Right cardiac atrium (tissue), 5 donors: ENCODE measurements at regions not wholly inside any gene's neighbourhood (a gene's known extent, or its start where the extent isn't known, plus 50 kb on each side); places are given as distances from the start of the nearest gene placed in this dataset.
A peak's percentile ranks its signal among the peaks of the same experiment; 100 is the strongest.

Experiments used
- ATAC-seq, 2 donors: fragments of 200-7000 bp; cut with Tn5 transposase; one replicate each; pipeline versions ENCODE4 v1.8.0 to v1.9.1; 2020; ENCODE audit warnings: moderate library complexity in 2 of 2, mild to moderate bottlenecking in 1 of 2
- DNase-seq, 3 donors: peaks; one replicate each; pipeline ENCODE4 v3.0.0-alpha.2; 2020
- H3K27ac ChIP-seq: one replicate; pipeline ENCODE4 v1.5.1; 2013; ENCODE audit warnings: mild to moderate bottlenecking, low read length, control low read depth, moderate library complexity
- H3K27me3 ChIP-seq: one replicate; pipeline ENCODE4 v1.6.1; 2013; ENCODE audit not compliant: control insufficient read depth, insufficient read depth
- H3K4me1 ChIP-seq: one replicate; pipeline ENCODE4 v1.6.1; 2013; ENCODE audit warnings: low read length; ENCODE audit not compliant: control insufficient read depth, insufficient read depth
- H3K4me3 ChIP-seq: one replicate; pipeline ENCODE4 v1.5.1; 2013; ENCODE audit warnings: low read length, control low read depth
- H3K9me3 ChIP-seq: one replicate; pipeline ENCODE4 v1.6.1; 2013; ENCODE audit warnings: low read length; ENCODE audit not compliant: control insufficient read depth
- WGBS: extraction: QIAGEN DNeasy Blood & Tissue Kit; methylation state at CpG from one replicate; pipeline ENCODE4 v1.1.7; 2013; 5-methylcytosine and 5-hydroxymethylcytosine counted together
- intact Hi-C, 4 donors: fragments of 100-400 bp; cut with DNase I; formaldehyde crosslinking; loops; one replicate each; pipeline versions ENCODE4 v1.11.0 to v1.14.0; 2022 to 2023
- donor health status: healthy with polysubstance abuse.
- donor health status: DM: no; HTN: yes; CAD: no.
- donor health status: DM: no; HTN: no; CAD: no.
- donor health status: DM: no; HTN: yes; CAD: no; lungs with severe emphysema.
- donor health status: DM: yes; HTN: yes; CAD: no.

DNA sequence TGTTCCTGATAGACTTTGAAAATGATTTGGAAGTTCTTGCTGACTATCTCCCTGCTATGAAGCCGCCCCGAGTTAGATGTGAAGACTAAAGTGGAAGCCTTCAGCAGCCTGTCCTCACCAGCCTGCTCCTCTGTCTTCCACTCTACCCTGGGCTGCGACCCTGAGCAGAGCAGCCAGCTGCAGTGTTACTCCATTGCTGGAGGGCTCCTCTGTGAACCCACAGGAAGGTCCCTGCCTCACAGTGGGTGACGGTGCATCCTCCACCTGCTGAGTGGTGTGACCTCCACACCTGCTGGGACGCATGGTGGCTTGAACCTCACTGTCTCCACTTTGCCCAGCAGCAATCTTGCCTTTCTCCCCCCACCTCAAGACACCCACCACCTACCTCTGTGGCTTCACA is 116.4 kb downstream of the IRS2 start:
- DNase-seq (no peak), ATAC-seq (no peak)
- 75% methylated on average over 5 of the region's 5 CpGs for WGBS
- Histone ChIP-seq H3K27me3 (no peaks in the 10 kb centered on the region), H3K9me3 (no peaks in the 10 kb centered on the region), H3K27ac (no peak overlapping the region), H3K4me1 (no peaks in the 10 kb centered on the region), H3K4me3 (no peak overlapping the region)
- intact Hi-C loops: no loop called here

DNA sequence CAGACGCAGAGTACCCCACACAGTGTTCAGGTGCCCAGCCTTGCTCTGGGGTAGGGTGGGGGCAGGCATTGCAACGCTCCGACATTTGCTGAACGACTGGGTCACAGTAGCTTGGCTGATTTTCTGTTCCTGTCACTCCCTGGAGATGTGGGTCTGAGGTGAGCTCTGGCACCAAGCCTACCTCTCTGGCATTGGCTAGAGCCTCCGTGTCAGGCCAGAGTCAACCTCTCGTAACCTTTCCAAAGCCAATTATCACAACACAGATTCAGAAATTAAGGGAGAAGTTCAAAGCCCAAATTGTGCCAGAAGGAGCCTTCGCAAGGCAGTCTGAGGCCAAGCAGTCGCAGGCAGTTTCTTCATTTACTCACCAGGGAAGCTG is 117.2 kb downstream of the IRS2 start:
- no peaks in the 10 kb centered on the region for H3K27me3 ChIP-seq
- no peaks in the 10 kb centered on the region for H3K4me1 ChIP-seq

DNA sequence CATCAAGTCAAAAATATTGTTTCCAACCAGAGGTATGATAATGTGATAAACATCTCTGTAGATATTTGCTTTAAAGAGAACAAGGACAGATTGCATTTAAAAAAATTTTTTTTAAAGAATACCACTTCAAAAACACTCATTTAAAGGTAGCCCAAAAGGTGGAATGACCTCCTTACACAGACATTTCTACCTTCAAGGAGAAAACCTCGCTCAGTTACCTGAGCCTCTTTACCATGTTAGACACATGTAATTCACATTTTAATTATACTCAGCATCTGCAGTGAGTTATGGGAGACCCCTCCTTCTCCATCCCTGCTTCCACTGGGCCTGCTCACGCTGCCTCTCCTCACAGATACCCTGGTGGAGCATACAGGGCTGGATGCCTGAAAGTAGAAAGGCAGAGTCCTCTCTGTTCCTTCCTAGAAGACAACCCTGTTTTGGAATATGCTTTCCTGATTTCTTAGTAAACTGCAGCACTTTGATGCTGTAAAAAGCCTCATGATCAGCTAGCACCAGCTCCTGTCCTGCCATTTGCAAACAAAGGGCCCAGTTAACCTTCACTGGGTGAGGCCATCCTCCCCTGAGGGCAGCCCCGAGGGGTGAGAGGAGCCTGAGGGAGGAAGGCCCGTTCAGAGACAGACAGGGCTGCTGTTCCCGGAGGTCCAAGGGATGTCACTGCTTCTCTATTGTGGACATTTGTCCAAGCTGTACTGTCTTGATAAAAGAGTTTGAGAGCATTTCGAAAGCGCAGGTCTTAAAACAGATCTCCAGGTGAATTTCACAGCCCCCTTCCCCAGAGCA is 117.8 kb downstream of the IRS2 start:
- H3K27ac ChIP-seq: no peak overlapping the region
- DNase-seq (no peak), ATAC-seq (peak in 1 of 2 donors; percentile 25)
- H3K4me1 ChIP-seq: no peaks in the 10 kb centered on the region
- no peak overlapping the region for H3K4me3 ChIP-seq
- intact Hi-C loops: no loop called here
- H3K9me3 ChIP-seq: no peaks in the 10 kb centered on the region
- WGBS: 88% methylated on average over 7 of the region's 7 CpGs
- H3K27me3 ChIP-seq: no peaks in the 10 kb centered on the region

More for the DNA sequence above, 117.2 kb downstream of the IRS2 start:
- intact Hi-C loops: no loop called here
- H3K27ac ChIP-seq: no peak overlapping the region
- no peak overlapping the region for H3K4me3 ChIP-seq
- H3K9me3 ChIP-seq: no peaks in the 10 kb centered on the region
- DNase-seq (no peak), ATAC-seq (peak; percentile 22 to 36)
- 75% methylated on average over 8 of the region's 8 CpGs for WGBS

DNA sequence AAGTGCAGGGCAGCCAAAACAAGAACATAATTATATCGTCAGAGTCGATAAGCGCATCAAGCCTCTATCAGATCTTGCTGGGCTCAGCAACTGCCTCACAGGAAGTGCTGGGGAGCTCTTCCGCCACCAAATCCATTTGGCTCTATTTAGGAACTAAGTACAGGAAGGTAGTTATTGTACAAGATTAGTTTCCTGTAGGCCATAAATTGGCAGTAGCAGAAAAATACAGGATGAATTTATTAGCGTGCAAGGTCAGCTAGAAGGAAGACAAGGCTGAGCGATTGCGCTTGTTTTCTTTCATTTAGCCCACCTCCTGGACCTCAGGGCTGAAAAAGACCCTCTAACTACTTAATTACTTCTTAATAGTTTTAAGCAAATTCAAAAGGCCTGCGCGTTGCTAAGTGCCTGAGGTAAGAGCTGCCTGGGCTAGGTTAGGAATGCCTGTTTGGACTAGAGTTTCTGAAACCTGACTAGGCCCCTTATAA is 118.5 kb downstream of the IRS2 start:
- WGBS: 63% methylated on average over 9 of the region's 9 CpGs
- peak in 1 of 2 donors; percentile 60 for ATAC-seq

DNA sequence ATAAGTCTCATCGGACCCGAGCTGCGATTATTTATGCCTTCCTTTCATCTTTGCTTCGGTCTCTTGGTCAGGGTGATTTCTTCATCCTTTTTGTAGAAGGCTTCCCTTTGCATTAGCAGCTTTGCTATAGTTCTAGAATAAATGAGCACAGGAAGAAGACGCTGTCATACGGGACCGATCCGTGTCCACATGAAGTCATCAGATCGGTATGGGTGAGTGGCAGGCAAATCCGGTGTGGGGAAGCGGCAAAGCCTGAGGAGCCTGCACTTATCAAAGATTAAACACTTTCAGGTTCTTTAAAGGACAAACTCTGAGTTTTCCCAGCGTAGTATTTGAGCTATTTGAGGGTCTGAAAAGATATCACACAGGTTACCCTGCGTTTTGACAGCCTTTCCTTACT is 119.3 kb downstream of the IRS2 start:
- Histone ChIP-seq H3K9me3 (no peaks in the 10 kb centered on the region), H3K27me3 (no peaks in the 10 kb centered on the region), H3K4me1 (no peaks in the 10 kb centered on the region), H3K4me3 (no peak overlapping the region), H3K27ac (no peak overlapping the region)
- WGBS: 34% methylated on average over 13 of the region's 13 CpGs
- DNase-seq (no peak), ATAC-seq (peak; percentile 52 to 75)
- intact Hi-C loops: no loop called here

More for the DNA sequence above, 118.5 kb downstream of the IRS2 start:
- Histone ChIP-seq H3K4me3 (no peak overlapping the region), H3K9me3 (no peaks in the 10 kb centered on the region), H3K4me1 (no peaks in the 10 kb centered on the region), H3K27ac (no peak overlapping the region), H3K27me3 (no peaks in the 10 kb centered on the region)
- no peak for DNase-seq
- intact Hi-C loops: no loop called here

DNA sequence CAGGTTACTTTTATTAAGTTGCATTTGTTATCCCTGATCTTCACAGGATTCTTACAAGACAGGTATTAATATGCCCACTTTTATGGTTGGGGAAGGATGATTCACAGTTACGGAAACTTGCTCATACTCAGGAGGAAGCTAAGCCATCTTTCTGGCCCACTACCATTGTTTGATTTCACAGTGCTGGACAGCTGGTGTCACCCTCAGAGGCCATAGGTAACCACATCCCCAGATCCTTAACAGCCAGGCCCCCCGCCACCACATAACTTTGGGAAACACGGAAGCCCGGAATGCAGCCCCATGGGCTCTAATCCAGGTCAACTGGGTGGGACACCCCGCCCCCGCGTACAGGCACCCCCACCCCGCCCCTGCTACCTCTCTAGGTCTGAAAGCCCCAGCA is 119.7 kb downstream of the IRS2 start:
- no peak for ATAC-seq
- H3K27me3 ChIP-seq: no peaks in the 10 kb centered on the region

DNA sequence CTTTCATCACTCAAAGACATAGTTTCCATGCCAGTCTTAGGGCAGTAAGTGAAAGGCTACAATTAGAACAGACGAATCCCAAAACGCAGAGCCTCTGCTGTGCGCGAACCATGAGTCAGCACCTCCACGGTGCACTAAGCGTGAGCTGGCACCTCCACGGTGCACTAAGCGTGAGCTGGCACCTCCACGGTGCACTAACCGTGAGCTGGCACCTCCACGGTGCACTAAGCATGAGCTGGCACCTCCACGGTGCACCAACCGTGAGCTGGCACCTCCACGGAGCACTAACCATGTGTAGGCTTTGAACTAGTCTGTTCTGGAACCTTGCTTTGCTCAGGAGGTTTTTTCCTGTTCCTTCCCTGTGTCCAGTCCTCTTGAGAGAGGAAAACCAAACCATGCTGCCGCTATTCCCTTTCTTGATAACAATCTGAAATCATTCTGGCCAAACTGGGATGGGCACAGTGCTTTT is 120.6 kb downstream of the IRS2 start:
- Histone ChIP-seq H3K27me3 (no peaks in the 10 kb centered on the region), H3K4me3 (no peak overlapping the region), H3K4me1 (no peaks in the 10 kb centered on the region), H3K9me3 (no peaks in the 10 kb centered on the region), H3K27ac (no peak overlapping the region)
- ATAC-seq (no peak), DNase-seq (no peak)
- 93% methylated on average over 15 of the region's 15 CpGs for WGBS
- intact Hi-C loops: no loop called here

More for the DNA sequence above, 119.7 kb downstream of the IRS2 start:
- no peak overlapping the region for H3K27ac ChIP-seq
- no peak overlapping the region for H3K4me3 ChIP-seq
- H3K9me3 ChIP-seq: no peaks in the 10 kb centered on the region
- intact Hi-C loops: no loop called here
- DNase-seq: no peak
- 71% methylated on average over 8 of the region's 8 CpGs for WGBS
- no peaks in the 10 kb centered on the region for H3K4me1 ChIP-seq

DNA sequence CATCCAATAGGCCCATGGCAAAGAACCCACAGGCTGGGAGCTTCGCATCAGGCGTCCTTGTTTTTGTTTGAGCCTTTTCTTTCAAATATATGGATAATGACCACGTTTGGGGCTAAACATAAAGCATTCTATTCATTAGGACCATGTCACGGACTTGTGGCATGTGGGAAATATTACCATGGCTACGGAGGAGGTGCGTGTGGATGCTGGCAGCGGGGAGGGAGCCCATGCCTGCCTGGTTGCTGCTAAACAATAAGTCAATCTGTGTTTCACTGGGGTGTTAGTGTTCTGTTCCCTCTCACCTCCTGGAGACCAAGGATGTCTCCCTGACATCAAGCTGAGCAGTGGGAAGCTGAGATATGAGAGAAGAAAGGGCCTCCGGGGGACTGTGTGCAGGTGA is 121.1 kb downstream of the IRS2 start:
- no peak overlapping the region for H3K4me3 ChIP-seq
- 86% methylated on average over 8 of the region's 8 CpGs for WGBS
- intact Hi-C loops: no loop called here

DNA sequence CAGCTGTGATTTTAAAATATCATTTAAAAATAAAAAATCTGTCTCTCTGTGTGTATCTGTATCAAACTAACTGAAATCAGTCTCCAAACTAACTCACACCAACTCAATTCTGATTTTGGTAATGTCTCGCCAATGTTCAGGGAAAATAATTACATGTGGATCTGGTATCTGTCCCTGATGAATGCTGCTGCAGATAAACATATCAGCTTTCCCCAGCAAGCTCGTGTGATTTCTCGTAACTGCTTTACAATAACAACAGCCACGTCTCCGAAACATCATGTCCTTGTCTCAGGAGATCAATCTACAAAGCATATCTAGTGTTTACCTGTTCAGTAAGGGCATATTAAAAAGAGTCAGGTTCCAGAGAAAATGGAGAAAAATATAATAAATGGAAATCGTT is 129.0 kb downstream of the IRS2 start:
- Histone ChIP-seq H3K4me3 (no peak overlapping the region), H3K4me1 (no peaks in the 10 kb centered on the region), H3K27me3 (no peaks in the 10 kb centered on the region), H3K9me3 (no peaks in the 10 kb centered on the region), H3K27ac (no peak overlapping the region)
- DNase-seq: no peak
- intact Hi-C loops: loop anchor here in 1 of 4 donors (10.0 kb wide), 1 partner anchor 117 kb away; no protein-coding TSS in a partner anchor
- ATAC-seq: no peak
- WGBS: 27% methylated on average over 6 of the region's 6 CpGs

More for the DNA sequence above, 121.1 kb downstream of the IRS2 start:
- no peak for DNase-seq
- Histone ChIP-seq H3K9me3 (no peaks in the 10 kb centered on the region), H3K27me3 (no peaks in the 10 kb centered on the region), H3K27ac (no peak overlapping the region), H3K4me1 (no peaks in the 10 kb centered on the region)
- ATAC-seq: no peak

DNA sequence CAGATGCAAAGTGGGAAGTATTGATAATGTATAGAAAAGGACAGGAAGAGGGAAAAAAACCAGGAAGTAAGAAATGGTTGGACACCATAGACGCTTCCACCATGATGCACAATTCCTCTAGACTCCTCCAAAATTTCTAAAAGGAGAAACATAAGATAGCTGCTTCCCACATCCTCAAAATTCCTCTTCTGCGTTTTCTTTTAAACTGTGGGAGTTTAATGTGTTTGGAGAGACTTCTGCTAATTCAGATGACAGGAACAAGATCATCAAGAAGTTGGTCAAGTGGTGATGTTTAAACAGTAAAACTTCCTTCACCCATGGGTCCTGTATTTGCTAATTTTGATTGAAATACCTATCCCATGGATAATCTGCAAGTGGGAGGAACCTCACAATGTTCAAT is 130.2 kb downstream of the IRS2 start:
- Histone ChIP-seq H3K9me3 (no peaks in the 10 kb centered on the region), H3K27me3 (no peaks in the 10 kb centered on the region), H3K4me3 (no peak overlapping the region), H3K4me1 (no peaks in the 10 kb centered on the region), H3K27ac (no peak overlapping the region)
- DNase-seq: no peak
- ATAC-seq: no peak
- intact Hi-C loops: loop anchor here in 1 of 4 donors (10.0 kb wide), 1 partner anchor 119 kb away; no protein-coding TSS in a partner anchor
- WGBS: 71% methylated on average over 2 of the region's 2 CpGs

DNA sequence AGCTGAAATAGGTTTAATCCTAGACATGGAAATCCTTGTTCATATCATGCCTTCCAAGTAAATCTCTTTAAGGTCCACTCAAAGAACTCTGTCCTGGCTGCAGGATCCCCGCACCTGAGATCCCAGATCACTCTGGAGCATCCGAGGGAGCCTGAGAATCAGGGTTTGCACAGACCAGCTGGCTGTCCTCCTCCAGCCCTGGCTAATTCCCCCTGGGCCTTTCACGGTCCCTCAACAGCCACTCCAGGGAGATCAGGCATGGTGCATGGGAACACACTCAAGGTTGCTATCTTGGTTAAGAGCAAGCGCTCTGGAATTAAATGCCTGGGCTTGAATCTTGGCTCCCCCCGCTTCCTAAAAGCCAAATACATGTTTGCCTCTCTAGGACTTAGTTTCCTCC is 130.8 kb downstream of the IRS2 start:
- Histone ChIP-seq H3K4me1 (no peaks in the 10 kb centered on the region), H3K27me3 (no peaks in the 10 kb centered on the region), H3K9me3 (no peaks in the 10 kb centered on the region), H3K27ac (peak overlapping the region; percentile 15), H3K4me3 (no peak overlapping the region)
- 61% methylated on average over 5 of the region's 5 CpGs for WGBS
- DNase-seq (peak in 1 of 3 donors; percentile 52), ATAC-seq (peak in 1 of 2 donors; percentile 10)
- intact Hi-C loops: loop anchor here in 1 of 4 donors (10.0 kb wide), 1 partner anchor 119 kb away; no protein-coding TSS in a partner anchor
